ENCODE measurements at regions not wholly inside any gene's neighbourhood (a gene's known extent, or its start where the extent isn't known, plus 50 kb on each side); places are given as distances from the start of the nearest gene placed in this dataset.

GRCh38 chr9:78688796-78689195, 391.9 kb downstream of the PSAT1 start:
- no peaks in the 10 kb centered on the region for H3K36me3 ChIP-seq (replicated peaks in 1 of 2; ENCODE audit: control insufficient read depth in 1 of 2, insufficient read depth in 2 of 2, low read length in 2 of 2)
- Mint-ChIP-seq H3K4me1 (peaks cover 3% of the 10 kb centered on the region), H3K9me3 (peaks cover 0 to 3% (median 0%) of the 10 kb centered on the region in 7 donors), H3K36me3 (no peaks in the 10 kb centered on the region), H3K27me3 (ENCODE audit: low read depth in 3 of 3) (peaks cover 0 to 2% (median 0%) of the 10 kb centered on the region in 3 donors), H3K27ac (no peak overlapping the region), H3K4me3 (no peak overlapping the region)
- H4K20me1 ChIP-seq (ENCODE audit: insufficient read depth, low read length): no peaks in the 10 kb centered on the region
- DNase-seq: no peak
- no peak overlapping the region for H2AFZ ChIP-seq (ENCODE audit: insufficient read depth, low read depth, low read length, poor library complexity, severe bottlenecking)
- intact Hi-C loops (cut with micrococcal nuclease): no loop called here
- H3K4me1 ChIP-seq (ENCODE audit: control insufficient read depth in 1 of 2, insufficient read depth in 2 of 2, low read length in 2 of 2): no peaks in the 10 kb centered on the region
- WGBS (ENCODE audit: insufficient coverage): no CpG with 5 or more reads among the region's 1 CpG
- no peak overlapping the region for H3K9ac ChIP-seq (ENCODE audit: insufficient read depth, low read length, poor library complexity, severe bottlenecking)
- H3K4me2 ChIP-seq (replicated peaks; ENCODE audit: extremely low read depth, low read length, poor library complexity, severe bottlenecking): no peak overlapping the region
- no peak overlapping the region for H3K27ac ChIP-seq (ENCODE audit: low read depth in 1 of 2, low read length in 2 of 2)
- no peaks in the 10 kb centered on the region for H3K27me3 ChIP-seq (ENCODE audit: control insufficient read depth in 2 of 2, insufficient read depth in 2 of 2, low read length in 2 of 2)
- no peaks in the 10 kb centered on the region for H3K9me3 ChIP-seq (replicated peaks in 1 of 2; ENCODE audit: control insufficient read depth in 1 of 2, insufficient read depth in 1 of 2, low read length in 2 of 2)
- no peaks in the 10 kb centered on the region for H3K79me2 ChIP-seq (ENCODE audit: insufficient read depth, low read length)
- H3K4me3 ChIP-seq (replicated peaks in 1 of 3; ENCODE audit: low read depth in 2 of 3, low read length in 3 of 3): no peak overlapping the region
- TF ChIP-seq CTCF (IDR thresholded peaks at IDR 0.05): no peak

GRCh38 chr9:78691542-78691941, 394.6 kb downstream of the PSAT1 start:
- no peak overlapping the region for H2AFZ ChIP-seq (ENCODE audit: insufficient read depth, low read depth, low read length, poor library complexity, severe bottlenecking)
- H3K9me3 Mint-ChIP-seq: peaks cover 0 to 3% (median 0%) of the 10 kb centered on the region in 7 donors
- no peaks in the 10 kb centered on the region for H3K79me2 ChIP-seq (ENCODE audit: insufficient read depth, low read length)
- no peak overlapping the region for H3K27ac Mint-ChIP-seq
- H3K4me2 ChIP-seq (replicated peaks; ENCODE audit: extremely low read depth, low read length, poor library complexity, severe bottlenecking): no peak overlapping the region
- H3K27ac ChIP-seq (ENCODE audit: low read depth in 1 of 2, low read length in 2 of 2): no peak overlapping the region
- intact Hi-C loops (cut with micrococcal nuclease): no loop called here
- no peaks in the 10 kb centered on the region for H3K27me3 ChIP-seq (ENCODE audit: control insufficient read depth in 2 of 2, insufficient read depth in 2 of 2, low read length in 2 of 2)
- no peak overlapping the region for H3K9ac ChIP-seq (ENCODE audit: insufficient read depth, low read length, poor library complexity, severe bottlenecking)
- peaks cover 0 to 4% (median 0%) of the 10 kb centered on the region in 3 donors for H3K27me3 Mint-ChIP-seq (ENCODE audit: low read depth in 3 of 3)
- no peaks in the 10 kb centered on the region for H3K36me3 Mint-ChIP-seq
- H3K9me3 ChIP-seq (replicated peaks in 1 of 2; ENCODE audit: control insufficient read depth in 1 of 2, insufficient read depth in 1 of 2, low read length in 2 of 2): no peaks in the 10 kb centered on the region
- H3K4me3 Mint-ChIP-seq: no peak overlapping the region
- no CpG with 5 or more reads among the region's 2 CpGs for WGBS (ENCODE audit: insufficient coverage)
- peaks cover 21% of the 10 kb centered on the region for H3K4me1 Mint-ChIP-seq
- no peak for DNase-seq
- no peaks in the 10 kb centered on the region for H3K36me3 ChIP-seq (replicated peaks in 1 of 2; ENCODE audit: control insufficient read depth in 1 of 2, insufficient read depth in 2 of 2, low read length in 2 of 2)
- H3K4me3 ChIP-seq (replicated peaks in 1 of 3; ENCODE audit: low read depth in 2 of 3, low read length in 3 of 3): no peak overlapping the region
- peaks cover 15 to 21% of the 10 kb centered on the region in 2 donors for H3K4me1 ChIP-seq (ENCODE audit: control insufficient read depth in 1 of 2, insufficient read depth in 2 of 2, low read length in 2 of 2)
- H4K20me1 ChIP-seq (ENCODE audit: insufficient read depth, low read length): no peaks in the 10 kb centered on the region
- TF ChIP-seq CTCF (IDR thresholded peaks at IDR 0.05): no peak

All from CD14-positive monocyte (primary cell).